ENCODE measurements at regions not wholly inside any gene's neighbourhood (a gene's known extent, or its start where the extent isn't known, plus 50 kb on each side); places are given as distances from the start of the nearest gene placed in this dataset.

- no peak for TF ChIP-seq TAF1 (IDR thresholded peaks at IDR 0.05; ENCODE audit: borderline replicate concordance, insufficient read depth, low read length)
- no peak for TF ChIP-seq FOXP2 (optimal IDR thresholded peaks at IDR 0.05; ENCODE audit: borderline replicate concordance, extremely low read depth, extremely low read length, insufficient read depth)
- no peak for TF ChIP-seq REST (IDR thresholded peaks at IDR 0.05; ENCODE audit: insufficient read depth in 1 of 2, low read depth in 2 of 2, low read length in 2 of 2)
- TF ChIP-seq POLR2AphosphoS5 (IDR thresholded peaks at IDR 0.05; ENCODE audit: low read depth, low read length) = no peak
- TF ChIP-seq SIN3A (IDR thresholded peaks at IDR 0.05; ENCODE audit: borderline replicate concordance, insufficient read depth, low read length) = no peak
Measured at GRCh38 chr13:22141716-22142115, 470.8 kb downstream of the FGF9 start.

- no peak for TF ChIP-seq POLR2AphosphoS5 (IDR thresholded peaks at IDR 0.05; ENCODE audit: low read depth, low read length)
- no peak for TF ChIP-seq REST (IDR thresholded peaks at IDR 0.05; ENCODE audit: insufficient read depth in 1 of 2, low read depth in 2 of 2, low read length in 2 of 2)
- no peak for TF ChIP-seq FOXP2 (optimal IDR thresholded peaks at IDR 0.05; ENCODE audit: borderline replicate concordance, extremely low read depth, extremely low read length, insufficient read depth)
- TF ChIP-seq TAF1 (IDR thresholded peaks at IDR 0.05; ENCODE audit: borderline replicate concordance, insufficient read depth, low read length) = no peak
- no peak for TF ChIP-seq SIN3A (IDR thresholded peaks at IDR 0.05; ENCODE audit: borderline replicate concordance, insufficient read depth, low read length)
Measured at GRCh38 chr13:22143671-22144070, 472.8 kb downstream of the FGF9 start.

DNA sequence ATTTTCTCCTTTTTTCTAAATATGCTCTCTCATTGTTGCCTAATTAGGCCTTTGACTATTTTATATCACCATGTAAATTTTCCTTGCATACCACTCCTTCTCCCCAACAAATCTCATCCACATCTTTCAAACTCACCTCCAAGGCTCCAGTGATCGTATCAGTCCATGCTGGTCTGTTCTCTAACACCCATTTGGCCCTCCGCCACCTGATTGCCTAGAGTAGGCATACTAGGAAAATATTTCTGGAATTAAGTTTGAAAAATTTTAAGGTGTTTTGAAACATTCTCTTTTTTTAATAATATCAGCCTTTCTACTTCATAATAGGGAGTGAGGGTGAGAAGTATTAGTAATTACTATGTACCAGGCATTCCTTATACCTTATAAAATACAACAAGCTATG is 473.9 kb downstream of the FGF9 start:
- TF ChIP-seq SIN3A (IDR thresholded peaks at IDR 0.05; ENCODE audit: borderline replicate concordance, insufficient read depth, low read length) (no peak), REST (IDR thresholded peaks at IDR 0.05; ENCODE audit: insufficient read depth in 1 of 2, low read depth in 2 of 2, low read length in 2 of 2) (no peak)

DNA sequence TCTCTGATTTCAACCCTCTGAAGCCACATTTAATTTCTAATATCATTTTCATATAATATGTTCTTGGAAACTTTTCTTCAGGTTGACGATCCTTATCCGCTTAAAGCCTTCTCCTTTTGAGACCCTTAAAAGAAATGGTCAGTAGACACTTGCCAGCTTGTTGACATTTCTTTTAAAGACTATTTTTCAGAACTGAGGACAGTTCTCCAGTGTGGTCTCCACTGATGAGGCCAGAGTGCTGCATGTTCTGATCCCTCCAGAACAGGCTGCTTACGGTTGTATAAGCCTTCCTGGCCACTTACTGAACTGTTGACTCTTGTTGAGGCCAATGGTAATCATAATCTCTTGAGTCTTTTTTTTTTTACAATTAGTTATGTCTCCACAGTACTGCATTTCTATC is 477.3 kb downstream of the FGF9 start:
- no peak for TF ChIP-seq POLR2AphosphoS5 (IDR thresholded peaks at IDR 0.05; ENCODE audit: low read depth, low read length)
- peak in 1 of 2 experiments; percentile 59; a peak in 2 of 4 replicates for TF ChIP-seq REST (IDR thresholded peaks at IDR 0.05; ENCODE audit: insufficient read depth in 1 of 2, low read depth in 2 of 2, low read length in 2 of 2)
- TF ChIP-seq TAF1 (IDR thresholded peaks at IDR 0.05; ENCODE audit: borderline replicate concordance, insufficient read depth, low read length) = no peak
- TF ChIP-seq SIN3A (IDR thresholded peaks at IDR 0.05; ENCODE audit: borderline replicate concordance, insufficient read depth, low read length) = no peak
- TF ChIP-seq FOXP2 (optimal IDR thresholded peaks at IDR 0.05; ENCODE audit: borderline replicate concordance, extremely low read depth, extremely low read length, insufficient read depth) = no peak

DNA sequence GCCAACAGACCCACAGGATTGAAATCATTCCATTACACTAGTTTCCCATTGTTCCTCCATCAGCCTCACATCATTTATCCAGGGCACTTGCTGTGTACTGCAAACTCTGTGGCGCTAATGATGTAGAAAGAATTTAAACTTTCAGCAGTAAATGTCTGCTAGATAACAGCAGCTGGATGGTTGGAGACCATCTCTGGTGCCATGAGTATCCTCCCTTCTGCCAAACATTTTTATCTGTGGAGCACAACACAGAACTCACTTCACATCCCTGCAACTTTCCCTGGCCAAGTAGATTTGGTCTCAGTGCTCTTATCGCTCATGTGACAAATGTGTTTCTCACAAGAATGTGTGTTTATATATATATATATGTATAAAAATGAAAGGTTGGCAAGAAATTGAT is 481.9 kb downstream of the FGF9 start:
- TF ChIP-seq FOXP2 (optimal IDR thresholded peaks at IDR 0.05; ENCODE audit: borderline replicate concordance, extremely low read depth, extremely low read length, insufficient read depth) (no peak), REST (IDR thresholded peaks at IDR 0.05; ENCODE audit: insufficient read depth in 1 of 2, low read depth in 2 of 2, low read length in 2 of 2) (no peak), POLR2AphosphoS5 (IDR thresholded peaks at IDR 0.05; ENCODE audit: low read depth, low read length) (no peak), SIN3A (IDR thresholded peaks at IDR 0.05; ENCODE audit: borderline replicate concordance, insufficient read depth, low read length) (no peak), TAF1 (IDR thresholded peaks at IDR 0.05; ENCODE audit: borderline replicate concordance, insufficient read depth, low read length) (no peak)
